Osteocyte (in vitro differentiated cells): ENCODE measurements at regions not wholly inside any gene's neighbourhood (a gene's known extent, or its start where the extent isn't known, plus 50 kb on each side); places are given as distances from the start of the nearest gene placed in this dataset.

ENCODE experiments used
- DNase-seq: peaks from one replicate; pipeline ENCODE4 v3.0.0; 2021; ENCODE audit warnings: mixed read lengths; ENCODE audit not compliant: unreplicated experiment; ENCODE audit errors: extremely low spot score
- H3K27ac Mint-ChIP-seq: one replicate; pipeline ENCODE4 v1.8.0; 2021; ENCODE audit warnings: mild to moderate bottlenecking, mixed read lengths; ENCODE audit not compliant: unreplicated experiment
- H3K27me3 Mint-ChIP-seq: one replicate; pipeline ENCODE4 v1.8.0; 2021; ENCODE audit warnings: mixed read lengths; ENCODE audit not compliant: unreplicated experiment
- H3K36me3 Mint-ChIP-seq: one replicate; pipeline ENCODE4 v1.8.0; 2021; ENCODE audit warnings: mixed read lengths; ENCODE audit not compliant: unreplicated experiment
- H3K4me1 Mint-ChIP-seq: one replicate; pipeline ENCODE4 v1.8.0; 2021; ENCODE audit warnings: mixed read lengths; ENCODE audit not compliant: unreplicated experiment
- H3K4me3 Mint-ChIP-seq: one replicate; pipeline ENCODE4 v1.8.0; 2021; ENCODE audit warnings: mild to moderate bottlenecking, moderate library complexity, mixed read lengths; ENCODE audit not compliant: unreplicated experiment
- H3K9me3 Mint-ChIP-seq: one replicate; pipeline ENCODE4 v1.8.0; 2021; ENCODE audit warnings: mixed read lengths; ENCODE audit not compliant: unreplicated experiment
- CTCF ChIP-seq: fragments of 200-600 bp; sonication (generic); IDR thresholded peaks from 2 replicates; pipeline ENCODE4 v1.5.0; 2021; ENCODE audit warnings: antibody characterized with exemption, mild to moderate bottlenecking, moderate library complexity

- peaks cover 62% of the 10 kb centered on the region for H3K27me3 Mint-ChIP-seq
- H3K4me3 Mint-ChIP-seq = no peak overlapping the region
- TF ChIP-seq CTCF = no peak
- H3K9me3 Mint-ChIP-seq = no peaks in the 10 kb centered on the region
- H3K27ac Mint-ChIP-seq = no peak overlapping the region
- H3K36me3 Mint-ChIP-seq = no peaks in the 10 kb centered on the region
- no peaks in the 10 kb centered on the region for H3K4me1 Mint-ChIP-seq
- no peak for DNase-seq
These were observed 181.2 kb upstream of the ADRA1B start for GRCh38 chr5:159735036-159735435.

- H3K4me1 Mint-ChIP-seq = no peaks in the 10 kb centered on the region
- no peaks in the 10 kb centered on the region for H3K9me3 Mint-ChIP-seq
- no peaks in the 10 kb centered on the region for H3K36me3 Mint-ChIP-seq
- no peak overlapping the region for H3K27ac Mint-ChIP-seq
- no peak overlapping the region for H3K4me3 Mint-ChIP-seq
- DNase-seq = no peak
- TF ChIP-seq CTCF = no peak
- H3K27me3 Mint-ChIP-seq = peaks cover 60% of the 10 kb centered on the region
These were observed 180.3 kb upstream of the ADRA1B start for GRCh38 chr5:159735749-159736660.

- Mint-ChIP-seq H3K4me1 (no peaks in the 10 kb centered on the region), H3K27ac (no peak overlapping the region), H3K36me3 (no peaks in the 10 kb centered on the region), H3K4me3 (no peak overlapping the region), H3K27me3 (peaks cover 53% of the 10 kb centered on the region), H3K9me3 (no peaks in the 10 kb centered on the region)
- DNase-seq = no peak
- no peak for TF ChIP-seq CTCF
These were observed 179.4 kb upstream of the ADRA1B start for GRCh38 chr5:159736844-159737243.

GRCh38 chr5:159737263-159737662, 179.0 kb upstream of the ADRA1B start:
- DNase-seq = no peak
- Mint-ChIP-seq H3K4me1 (no peaks in the 10 kb centered on the region), H3K36me3 (no peaks in the 10 kb centered on the region), H3K27ac (no peak overlapping the region), H3K9me3 (no peaks in the 10 kb centered on the region), H3K27me3 (peaks cover 53% of the 10 kb centered on the region), H3K4me3 (no peak overlapping the region)
- TF ChIP-seq CTCF = no peak

- no peak for TF ChIP-seq CTCF
- Mint-ChIP-seq H3K27ac (no peak overlapping the region), H3K36me3 (no peaks in the 10 kb centered on the region), H3K9me3 (no peaks in the 10 kb centered on the region), H3K4me3 (no peak overlapping the region), H3K27me3 (peaks cover 43% of the 10 kb centered on the region), H3K4me1 (no peaks in the 10 kb centered on the region)
- DNase-seq = no peak
These were observed 174.4 kb upstream of the ADRA1B start for GRCh38 chr5:159741829-159742322.
